HG03342 (cell line): ENCODE measurements at regions not wholly inside any gene's neighbourhood (a gene's known extent, or its start where the extent isn't known, plus 50 kb on each side); places are given as distances from the start of the nearest gene placed in this dataset.
"Not testable (repeated sequence)": the region's sequence is repeated elsewhere in the genome, so short reads cannot be mapped to it uniquely, and the experiment has no call there.

Experiments used
- ATAC-seq: cut with Tn5 transposase; IDR thresholded peaks from one replicate; pipeline ENCODE4 v1.9.1; 2021; ENCODE audit warnings: mild to moderate bottlenecking, moderate library complexity; ENCODE audit not compliant: unreplicated experiment

DNA sequence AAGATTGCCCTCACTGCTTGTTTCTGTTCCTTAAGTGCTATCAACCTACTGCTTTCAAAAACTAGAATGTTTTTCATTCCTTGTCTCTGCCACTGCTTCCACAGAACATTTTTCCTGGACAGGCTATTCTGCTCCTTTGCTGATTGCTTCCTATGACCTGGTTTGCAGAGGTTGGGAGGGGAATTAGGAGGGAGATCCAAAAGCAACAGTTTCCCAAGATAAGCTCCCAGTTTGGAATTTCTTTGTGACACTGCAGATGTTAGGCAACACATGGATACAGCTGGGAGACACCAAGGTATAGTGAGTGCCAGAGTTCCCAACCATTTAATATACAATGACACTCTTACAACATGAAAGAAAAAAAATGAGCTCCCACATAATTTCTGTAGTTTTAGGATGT is 1036.5 kb downstream of the ROBO2 start:
- ATAC-seq: no peak

DNA sequence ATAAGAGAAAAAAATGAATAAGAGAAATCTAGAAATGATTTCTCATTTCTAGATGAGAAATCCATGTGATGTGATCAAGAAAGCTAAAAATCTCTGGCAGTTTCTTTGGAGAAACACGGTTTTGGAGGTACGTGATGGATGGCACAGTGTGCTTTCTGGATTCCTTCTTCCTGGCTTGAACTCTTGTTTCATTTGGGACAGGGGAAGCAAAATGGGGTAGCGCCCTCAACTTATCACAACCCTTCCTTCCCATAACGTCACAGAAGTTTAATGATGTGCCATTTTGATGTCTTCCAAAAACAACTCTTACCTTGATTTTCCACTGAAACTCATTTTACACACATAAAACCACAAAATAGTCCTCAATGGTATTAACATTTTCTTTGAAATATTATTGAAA is 1037.3 kb downstream of the ROBO2 start:
- ATAC-seq: no peak

DNA sequence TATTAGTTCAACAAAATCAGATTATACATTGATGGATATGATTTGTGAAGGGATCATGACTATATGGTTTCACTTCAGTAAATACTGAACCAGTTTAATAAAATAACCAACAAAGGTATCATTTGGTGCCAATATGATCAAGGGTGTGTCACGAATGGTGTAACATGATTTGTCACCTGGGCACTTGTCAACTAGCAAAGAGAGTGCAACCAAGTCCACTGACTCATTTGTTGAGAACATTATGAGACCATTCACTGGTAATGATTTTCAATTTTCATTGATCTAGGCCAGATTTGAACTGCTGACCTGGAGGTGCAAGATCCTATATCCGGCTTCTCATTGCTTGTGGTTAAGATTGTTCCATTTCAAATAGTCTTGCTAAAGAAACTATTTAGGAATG is 1037.9 kb downstream of the ROBO2 start:
- ATAC-seq: no peak

DNA sequence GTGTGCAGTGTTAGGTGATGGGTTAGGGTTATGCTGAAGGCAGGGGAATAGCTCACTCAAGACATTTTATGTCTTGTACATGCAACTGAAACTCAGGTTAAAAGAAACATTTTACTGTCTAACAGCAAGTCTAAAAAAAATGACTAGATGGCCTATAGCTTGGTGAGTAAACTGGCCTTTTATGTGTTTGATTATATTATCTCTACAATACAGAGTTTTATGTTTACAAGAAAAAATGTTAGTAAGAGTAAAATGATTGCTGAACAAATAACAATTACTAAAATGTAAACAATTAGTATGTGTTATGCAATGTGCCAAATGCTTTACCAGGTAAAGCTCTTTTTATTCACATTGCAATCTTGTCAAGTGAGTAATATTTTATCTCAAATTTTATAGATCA is 1039.6 kb downstream of the ROBO2 start:
- ATAC-seq: no peak

DNA sequence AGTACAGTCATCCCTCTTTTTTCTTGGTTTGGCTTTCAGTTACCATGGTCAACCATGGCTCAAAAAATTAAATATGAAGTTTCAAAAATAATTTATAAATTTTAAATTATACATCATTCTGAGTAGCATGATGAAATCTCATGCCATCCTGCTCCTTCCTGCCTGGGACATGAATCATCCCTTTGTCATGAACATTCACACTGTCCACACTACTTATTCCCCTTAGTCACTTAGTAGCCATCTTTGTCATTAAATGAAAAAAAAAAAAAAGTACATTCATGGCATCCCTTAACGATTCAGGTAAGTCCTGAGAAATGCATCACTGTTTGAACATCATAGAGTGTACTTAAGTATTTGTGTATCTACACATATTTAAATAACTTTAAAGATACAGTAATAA is 1046.3 kb downstream of the ROBO2 start:
- no peak for ATAC-seq

DNA sequence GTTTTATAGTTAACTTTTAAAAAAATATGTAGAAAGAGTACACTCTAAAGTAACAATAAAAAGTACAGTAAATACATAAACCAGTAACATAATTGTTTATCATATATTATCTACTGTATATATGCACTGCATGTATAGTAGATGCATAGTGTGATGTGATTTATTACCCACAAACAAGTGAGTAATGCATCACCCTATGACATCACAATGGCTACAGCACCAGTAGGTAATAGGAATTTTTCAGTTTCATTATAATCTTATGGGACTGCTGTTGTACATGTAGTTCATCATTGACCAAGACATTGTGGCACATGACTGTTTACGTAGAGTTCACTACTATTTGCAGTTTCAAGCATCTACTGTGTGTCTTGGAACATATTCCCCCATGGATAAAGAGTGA is 1047.2 kb downstream of the ROBO2 start:
- ATAC-seq: no peak

DNA sequence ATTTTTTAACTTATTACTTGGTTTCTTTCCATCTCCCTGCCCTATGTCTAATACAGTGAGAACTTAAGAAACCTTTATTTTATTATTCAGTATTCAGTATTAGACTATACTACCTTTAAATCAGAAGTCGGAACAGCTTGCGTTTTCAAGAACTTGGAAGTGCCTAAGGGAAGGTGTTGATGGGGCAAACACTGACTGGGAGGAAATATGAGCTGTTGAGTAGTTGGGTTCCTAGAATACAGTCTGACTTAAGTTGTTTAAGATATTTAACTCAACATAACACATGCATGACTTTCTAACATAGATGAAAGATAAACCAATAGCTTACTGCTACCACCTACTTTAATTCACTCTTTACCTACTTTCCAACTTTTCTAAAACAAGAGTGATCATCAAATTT is 1048.1 kb downstream of the ROBO2 start:
- ATAC-seq: no peak

DNA sequence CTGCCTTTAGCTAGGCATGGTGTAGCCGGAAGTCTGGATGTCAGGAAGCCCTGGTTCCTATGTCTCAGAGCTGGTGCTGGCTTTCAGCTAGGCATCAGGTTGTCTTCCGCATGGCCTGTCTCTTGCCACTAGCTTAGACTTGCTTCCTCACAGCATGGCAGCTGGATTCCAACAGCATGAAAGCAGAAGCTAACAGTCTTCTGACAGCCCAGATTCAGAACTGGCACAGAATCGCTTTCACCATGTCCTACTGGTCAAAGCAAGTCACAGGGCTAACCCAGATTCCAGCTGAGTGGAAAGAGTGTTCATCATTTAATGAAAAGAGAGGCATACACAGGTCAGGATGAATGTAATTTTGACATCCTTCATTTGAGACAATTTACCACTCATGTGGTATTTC is 1050.5 kb downstream of the ROBO2 start:
- no peak for ATAC-seq

DNA sequence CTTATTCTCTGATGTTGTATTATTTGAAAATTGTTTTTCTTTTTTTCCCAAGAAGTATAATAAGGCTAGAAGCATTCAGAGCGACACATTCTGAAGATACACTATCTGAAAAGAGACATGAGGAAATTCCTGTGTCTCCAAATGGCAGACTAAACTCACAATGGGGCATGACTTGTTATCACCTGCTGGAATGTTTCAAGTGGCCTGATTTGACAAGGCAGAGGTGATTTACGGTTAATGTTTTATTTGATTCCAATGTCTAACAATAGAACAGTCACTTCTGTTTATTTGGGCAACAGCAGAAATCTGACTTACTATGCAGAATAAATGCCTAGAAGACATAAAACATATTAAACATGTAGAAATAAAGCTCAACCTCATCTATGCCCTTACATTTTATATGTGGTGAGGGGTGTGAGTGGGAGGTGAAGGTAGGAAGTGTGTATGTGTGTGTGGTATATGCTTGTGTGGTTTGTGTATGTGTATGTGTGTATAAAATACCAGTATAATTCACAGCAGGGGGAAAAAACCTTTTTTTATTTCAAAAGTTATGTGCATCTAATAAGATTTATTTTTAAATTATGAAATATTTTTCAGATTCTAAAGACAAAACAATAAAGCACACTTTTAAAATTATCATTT is 1051.7 kb downstream of the ROBO2 start:
- no peak for ATAC-seq

DNA sequence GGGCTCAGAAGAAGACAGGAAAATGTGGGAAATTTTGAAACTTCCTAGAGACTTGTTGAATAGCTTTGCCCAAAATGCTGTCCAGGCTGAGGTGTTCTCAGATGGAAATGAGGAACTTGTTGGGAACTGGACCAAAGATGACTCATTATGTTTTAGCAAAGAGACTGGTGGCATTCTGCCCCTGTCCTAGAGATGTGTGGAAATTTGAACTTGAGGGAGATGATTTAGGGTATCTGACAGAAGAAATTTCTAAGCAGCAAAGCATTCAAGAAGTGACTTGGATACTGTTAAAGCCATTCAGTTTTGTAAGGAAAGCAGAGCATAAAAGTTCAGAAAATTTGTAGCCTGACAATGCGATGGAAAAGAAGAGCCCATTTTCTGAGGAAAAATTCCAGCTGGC is 1052.7 kb downstream of the ROBO2 start:
- ATAC-seq: not testable (repeated sequence)

DNA sequence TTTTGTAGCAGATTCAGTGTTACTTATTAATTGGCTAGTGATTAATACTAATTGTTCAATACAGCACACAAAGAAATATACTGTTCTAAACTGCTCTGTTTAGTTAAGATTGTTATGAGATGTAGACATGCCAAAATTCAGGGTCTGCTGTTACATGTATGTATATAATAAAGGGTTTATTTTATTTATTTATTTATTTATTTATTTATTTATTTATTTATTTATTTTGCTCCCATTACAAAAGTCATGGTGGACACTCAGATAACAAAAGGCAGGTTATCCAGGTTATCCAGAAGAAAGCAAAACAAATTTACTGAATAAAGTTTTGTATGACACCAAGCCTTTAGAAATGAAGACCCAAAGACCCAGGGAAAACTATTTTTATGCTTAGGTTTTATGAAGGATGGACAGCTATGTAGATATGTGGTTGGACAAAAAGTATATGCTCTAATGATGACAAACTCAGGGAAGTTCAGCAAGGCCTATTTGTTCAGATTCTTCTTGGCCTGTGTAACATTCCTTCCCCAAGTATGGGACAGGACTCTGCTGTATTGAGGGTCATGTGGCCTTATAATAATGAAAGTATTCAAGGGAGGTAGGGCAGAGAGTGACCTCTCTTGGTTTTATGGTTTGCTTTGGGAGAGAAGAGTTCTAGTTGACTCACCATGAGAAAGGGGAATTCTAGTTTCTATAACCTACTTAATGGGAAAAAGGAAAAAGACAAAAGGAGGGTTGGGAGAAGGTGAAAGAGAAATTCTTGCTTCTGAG is 1056.8 kb downstream of the ROBO2 start:
- no peak for ATAC-seq

DNA sequence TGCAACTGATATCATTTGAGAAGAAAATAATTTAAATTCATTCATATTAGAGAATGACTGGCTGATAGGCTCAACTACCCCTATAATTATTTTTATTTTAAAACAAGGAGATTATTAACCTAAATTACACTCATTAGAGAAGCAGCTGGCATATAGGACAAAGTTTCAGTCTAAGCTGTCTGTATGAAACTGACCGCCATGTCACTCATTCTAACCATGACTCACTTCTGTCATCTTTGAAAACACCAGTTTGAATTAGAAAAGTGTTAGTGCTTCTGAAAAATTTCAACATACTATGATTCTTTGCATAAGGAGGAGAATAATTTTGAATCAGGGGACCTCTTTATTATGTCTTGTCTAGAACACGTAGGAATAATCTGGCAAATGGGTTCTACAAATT is 1058.5 kb downstream of the ROBO2 start:
- ATAC-seq: no peak

DNA sequence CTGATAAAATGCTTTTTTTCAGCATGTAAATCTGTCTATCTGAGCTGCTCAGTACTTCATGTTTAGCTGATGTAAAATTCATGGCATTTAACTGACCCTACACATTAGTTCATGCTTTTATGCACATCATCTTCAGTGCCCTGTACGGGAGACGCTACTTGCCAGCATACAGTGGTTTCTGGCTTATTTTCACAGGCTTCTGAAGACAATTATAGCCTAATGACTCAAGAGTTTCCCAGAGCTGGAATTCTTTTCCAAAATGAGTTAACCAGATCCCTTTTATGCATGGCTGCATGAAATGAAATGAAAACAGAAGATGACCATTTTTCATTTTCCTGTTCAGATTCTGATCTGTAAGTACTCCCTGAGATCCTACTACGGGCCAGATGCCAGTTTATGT is 1061.5 kb downstream of the ROBO2 start:
- no peak for ATAC-seq

DNA sequence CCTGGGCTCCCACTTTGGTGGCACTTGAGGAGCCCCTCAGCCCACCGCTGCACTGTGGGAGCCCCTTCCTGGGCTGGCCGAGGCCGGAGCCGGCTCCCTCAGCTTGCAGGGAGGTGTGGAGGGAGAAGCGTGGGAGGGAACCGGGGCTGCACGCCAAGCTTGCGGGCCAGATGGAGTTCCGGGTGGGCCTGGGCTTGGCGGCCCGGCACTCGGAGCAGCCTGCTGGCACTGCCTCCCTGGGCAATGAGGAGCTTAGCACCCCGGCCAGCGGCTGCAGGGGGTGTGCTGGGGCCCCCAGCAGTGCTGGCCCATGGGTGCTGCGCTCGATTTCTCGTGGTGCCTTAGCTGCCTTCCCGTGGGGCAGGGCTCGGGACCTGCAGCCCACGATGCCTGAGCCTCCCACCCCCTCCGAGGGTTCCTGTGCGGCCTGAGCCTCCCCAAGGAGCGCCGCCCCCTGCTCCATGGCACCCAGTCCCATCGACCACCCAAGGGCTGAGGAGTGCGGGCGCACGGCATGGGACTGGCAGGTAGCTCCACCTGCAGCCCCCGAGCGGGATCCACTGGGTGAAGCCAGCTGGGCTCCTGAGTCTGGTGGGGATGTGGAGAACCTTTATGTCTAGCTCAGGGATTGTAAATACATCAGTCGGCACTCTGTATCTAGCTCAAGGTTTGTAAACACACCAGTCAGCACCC is 1068.5 kb downstream of the ROBO2 start:
- ATAC-seq: not testable (repeated sequence)

DNA sequence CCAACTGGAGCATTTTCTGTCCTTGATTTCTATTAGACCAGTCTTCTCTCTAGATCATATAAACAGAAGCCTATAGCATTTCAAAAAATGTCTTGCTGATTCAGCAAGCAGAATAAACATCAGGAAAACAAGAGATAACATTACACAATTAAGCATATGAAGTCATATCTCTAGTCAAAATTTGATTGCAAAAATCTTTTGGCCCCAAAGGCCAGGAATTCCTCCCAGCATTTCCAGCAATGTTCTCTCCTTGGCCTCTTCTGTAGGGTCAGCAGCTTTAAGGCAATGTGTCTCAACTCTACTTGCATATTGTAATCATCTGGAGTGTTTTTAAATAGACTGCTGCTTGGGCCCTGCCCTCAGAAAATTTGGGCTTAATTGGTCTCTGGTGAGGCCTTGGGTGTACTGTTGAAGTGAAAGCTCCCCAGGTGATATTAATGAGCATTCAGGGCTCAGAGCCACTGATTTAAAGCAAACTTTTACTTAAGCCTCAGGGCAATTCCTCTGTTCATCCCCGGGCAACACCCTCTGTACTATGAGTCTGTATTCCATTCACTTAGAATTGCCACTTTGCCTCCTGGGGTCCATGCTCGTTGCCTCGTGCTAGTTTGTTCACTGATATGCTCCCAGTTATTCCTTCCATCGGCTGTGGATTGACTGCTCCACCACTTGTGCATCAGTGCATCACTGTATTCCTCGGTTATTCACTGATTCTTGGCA is 1072.6 kb downstream of the ROBO2 start:
- no peak for ATAC-seq

DNA sequence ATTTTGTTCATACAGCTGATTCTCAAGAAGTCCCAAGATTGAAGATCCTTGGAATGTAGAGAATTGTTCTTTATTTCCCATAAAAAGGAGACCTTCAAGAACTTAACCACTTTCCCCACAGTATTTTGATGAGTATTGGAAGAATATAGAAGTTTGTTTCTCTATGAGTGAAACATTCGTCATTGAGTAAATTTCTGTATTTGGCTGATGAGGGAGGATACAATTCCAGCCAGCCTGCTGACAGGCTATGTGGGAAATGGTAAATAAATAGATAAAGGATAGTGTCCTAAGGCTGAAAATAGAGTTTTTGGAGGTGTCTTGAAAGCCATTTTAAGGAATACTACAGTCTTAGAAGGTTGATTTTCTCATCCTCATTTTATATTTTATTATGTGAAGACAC is 1076.1 kb downstream of the ROBO2 start:
- no peak for ATAC-seq

DNA sequence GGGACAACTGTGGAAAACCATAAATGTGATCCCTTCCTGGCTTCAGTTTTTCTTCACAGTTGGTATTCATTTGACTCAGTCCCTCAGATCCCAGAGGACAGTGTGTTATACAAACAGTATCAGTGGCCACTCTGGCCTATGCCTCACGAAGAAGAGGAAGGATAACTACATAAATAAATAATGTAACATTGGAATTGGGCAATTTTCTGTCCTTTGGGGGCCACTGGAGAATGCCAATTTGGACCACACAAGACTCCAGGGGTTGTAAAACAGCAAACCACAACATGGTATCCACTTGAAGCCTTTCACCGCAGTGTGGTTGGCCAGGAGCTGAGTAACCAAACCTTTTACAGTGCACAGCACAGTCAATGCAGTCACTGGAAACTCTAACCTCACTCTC is 1077.0 kb downstream of the ROBO2 start:
- ATAC-seq: no peak

DNA sequence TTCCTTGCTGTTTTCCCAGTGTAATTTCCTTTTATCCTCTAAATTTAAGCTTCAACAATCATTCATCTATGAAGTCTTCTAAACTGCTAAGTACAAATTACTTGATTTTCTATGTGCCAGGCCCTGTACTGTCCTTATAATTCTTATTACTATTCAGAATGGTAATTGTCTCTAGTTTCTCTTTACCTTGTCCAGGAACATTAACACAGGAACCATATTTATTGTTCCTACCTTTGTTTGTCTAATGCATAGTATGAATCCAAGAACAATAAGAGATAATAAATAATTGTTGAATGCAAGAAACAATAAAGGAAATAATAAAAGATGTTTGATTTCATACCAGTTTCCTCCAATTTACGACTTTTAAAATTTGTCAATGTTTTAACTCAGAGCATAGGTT is 1083.2 kb downstream of the ROBO2 start:
- ATAC-seq: no peak

DNA sequence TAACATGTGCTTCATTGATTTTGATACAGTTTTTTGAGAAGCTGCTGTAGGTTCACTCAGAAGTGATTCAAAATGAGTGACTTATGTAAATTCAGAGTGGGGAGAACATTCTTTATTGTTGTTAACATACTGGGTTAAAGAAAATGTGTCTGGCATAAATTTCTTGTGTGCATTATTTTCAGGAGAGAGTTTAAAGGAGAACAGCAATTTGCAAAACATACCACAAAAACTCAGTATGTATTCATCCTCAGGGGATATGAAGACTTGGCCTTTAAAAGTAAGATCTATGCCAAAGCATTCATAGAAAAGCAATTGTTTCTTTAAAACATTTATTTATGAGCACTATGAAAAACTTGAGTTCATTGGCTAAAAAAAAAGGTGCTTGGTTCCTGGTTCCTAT is 1089.8 kb downstream of the ROBO2 start:
- no peak for ATAC-seq

DNA sequence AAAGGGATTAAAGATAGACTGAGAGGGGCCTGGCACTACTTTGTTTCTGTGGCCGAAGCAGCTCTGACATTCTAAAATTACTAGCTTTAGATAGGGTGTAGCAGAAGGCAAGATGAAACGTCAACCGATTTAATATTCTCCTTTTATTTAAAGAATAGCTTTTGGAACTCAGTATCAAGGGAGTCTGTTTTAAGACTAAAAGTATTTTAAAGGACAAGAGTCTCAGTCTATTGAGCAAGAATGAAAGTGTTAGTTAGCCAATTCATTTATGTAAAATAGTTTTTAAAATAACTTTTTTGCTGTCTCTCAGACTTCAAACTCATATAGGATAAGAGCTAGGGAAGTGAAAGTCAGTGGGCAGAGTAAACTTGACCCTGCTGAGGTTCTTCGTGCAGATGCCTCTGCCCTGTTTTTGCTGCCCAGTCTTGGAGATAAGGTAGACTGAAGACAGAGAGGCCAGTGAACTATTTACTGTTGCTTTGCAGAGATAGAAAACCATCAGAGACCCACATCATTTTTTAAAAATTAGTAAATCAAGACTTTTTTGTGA is 1090.9 kb downstream of the ROBO2 start:
- no peak for ATAC-seq

DNA sequence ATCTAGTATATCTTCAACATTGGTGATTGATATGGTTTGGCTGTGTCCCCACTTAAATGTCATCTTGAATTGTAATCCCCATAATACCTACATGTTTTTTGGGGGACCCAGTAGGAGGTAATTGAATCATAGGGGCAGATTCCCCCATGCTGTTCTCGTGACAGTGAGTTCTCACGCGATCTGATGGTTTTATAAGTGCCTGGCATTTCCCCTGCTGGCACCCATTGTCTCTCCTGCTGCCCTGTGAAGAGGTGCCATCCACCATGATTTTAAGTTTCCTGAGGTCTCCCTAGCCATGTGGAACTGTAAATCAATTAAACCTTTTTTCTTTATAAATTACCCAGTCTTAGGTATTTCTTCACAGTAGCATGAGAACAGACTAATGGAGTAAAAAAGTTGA is 1094.6 kb downstream of the ROBO2 start:
- ATAC-seq: no peak
